GM18508 (cell line): ENCODE measurements at regions not wholly inside any gene's neighbourhood (a gene's known extent, or its start where the extent isn't known, plus 50 kb on each side); places are given as distances from the start of the nearest gene placed in this dataset.

Experiments
- ATAC-seq: cut with Tn5 transposase; IDR thresholded peaks from one replicate; pipeline ENCODE4 v1.9.1; 2021; ENCODE audit warnings: moderate number of reproducible peaks; ENCODE audit not compliant: insufficient read depth, unreplicated experiment

DNA sequence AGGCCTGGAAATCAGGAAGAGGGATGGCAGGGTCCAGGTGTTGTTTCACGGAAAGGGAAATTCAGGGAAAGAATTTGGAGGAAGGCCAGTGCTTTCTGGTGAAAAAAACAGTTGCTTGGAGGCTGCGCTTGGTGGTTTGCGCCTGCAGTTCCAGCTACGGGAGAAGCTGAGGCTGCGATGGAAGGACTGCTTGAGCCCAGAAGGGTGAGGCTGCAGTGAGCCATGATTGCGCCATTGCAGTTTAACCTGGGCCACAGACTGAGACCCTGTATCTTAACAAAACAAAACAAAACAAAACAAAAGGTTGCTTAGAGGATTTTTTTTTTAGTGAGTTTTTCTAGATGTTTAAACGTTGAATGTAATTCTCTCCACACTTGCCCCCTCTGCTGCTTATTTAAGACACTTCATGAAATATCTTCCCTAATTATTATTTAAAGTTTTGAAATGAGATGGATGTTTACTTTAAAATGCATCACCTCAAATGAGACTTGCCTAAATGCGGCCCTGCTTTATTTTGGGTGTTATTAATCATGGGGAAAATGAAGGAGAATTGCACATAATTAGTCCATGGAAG is 75.4 kb upstream of the TRPC4 start:
- no peak for ATAC-seq

DNA sequence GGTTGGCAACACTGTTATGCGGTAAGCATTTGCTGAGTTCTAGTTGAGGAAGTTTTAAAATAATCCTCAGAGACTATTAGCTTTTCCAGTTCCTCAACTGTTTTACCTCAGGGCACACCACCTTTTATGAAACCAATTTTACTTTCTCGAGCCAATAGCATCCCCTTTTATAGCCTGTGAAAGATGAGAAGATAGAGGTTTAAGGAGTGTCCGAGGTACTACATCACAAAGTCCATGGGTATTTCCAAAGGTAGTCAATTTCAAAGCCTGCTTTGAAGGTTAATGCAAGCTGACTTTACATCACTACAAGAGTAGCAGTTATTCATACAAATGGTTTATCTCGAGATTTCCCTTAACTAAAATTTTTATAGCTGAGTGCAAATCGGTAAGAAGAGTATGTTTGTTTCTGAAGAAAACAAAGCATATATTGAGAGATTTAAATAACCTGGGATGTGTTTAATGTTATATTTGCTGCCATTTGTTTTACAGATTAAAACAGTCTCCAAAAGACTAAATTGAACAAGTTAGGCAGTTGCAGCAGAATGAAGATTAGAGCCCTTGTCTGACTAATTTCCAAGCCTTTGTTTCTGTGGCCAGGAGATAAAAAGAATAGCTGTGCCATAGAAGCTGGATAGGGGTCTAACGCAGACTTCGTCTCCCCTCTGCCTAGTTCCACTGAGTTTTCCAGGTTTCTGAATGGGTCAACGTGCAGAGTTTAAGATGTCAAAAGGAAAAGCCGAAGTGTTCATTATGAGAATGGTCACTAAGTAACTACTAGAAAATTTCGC is 74.7 kb upstream of the TRPC4 start:
- no peak for ATAC-seq

DNA sequence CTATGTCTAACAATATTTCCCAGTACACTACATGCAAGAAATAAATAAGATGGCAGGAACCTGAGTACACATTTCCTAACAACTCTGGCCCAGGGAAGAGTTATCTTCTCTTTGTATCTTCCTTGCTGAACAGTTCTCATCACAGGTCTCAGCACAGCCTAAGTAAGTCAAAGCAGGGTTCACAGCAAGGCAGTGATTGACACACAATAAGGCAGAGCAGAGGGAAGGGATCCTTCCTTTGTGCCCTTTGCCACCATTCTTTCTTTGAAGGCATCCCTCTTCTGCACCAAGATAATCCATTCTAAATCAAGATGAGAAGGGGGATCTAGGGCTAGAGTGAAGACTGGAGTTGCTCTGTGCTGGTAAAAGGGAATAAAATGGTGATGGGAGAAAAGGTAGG is 73.4 kb upstream of the TRPC4 start:
- ATAC-seq = no peak

DNA sequence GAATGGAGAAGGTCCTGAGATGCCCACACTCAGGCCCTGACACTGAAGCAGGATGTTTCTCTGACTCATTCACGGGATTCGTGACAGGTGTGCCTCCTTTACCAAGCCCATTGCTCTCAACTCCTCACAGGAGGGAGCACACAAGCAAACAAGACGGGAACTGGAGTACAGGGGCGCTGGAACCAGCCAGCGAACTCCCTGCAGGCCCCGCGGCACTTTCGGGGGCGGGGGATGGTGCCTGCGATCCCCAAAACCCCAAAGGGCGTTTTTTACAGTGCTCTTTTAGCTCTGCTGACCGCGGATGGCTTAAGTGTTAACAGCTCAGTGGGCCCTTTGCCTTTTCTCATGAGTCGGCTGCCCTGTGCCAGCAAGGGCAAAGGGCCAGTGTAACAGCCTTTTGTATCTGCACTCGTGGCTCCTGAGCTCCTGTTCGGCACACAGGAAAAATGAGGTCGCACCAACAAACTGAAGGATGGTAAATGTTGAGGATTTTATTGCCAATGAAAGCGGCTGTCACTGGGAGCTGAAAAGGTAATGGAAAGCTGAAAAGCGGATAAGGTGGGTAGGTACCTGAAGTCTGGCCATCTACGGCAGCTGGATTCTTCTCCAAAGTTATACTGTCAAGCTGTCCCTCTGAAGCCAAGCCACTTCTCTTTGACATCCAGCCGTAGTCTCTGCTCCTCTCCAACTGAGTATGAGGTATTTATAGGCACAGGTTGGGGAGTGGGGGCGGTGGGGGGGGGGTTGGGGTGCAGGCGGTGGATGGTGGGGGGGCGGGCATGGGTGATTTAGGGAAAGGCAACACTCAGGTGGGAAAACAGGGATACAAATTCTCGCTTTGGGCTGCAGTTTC is 65.0 kb upstream of the TRPC4 start:
- ATAC-seq = no peak

DNA sequence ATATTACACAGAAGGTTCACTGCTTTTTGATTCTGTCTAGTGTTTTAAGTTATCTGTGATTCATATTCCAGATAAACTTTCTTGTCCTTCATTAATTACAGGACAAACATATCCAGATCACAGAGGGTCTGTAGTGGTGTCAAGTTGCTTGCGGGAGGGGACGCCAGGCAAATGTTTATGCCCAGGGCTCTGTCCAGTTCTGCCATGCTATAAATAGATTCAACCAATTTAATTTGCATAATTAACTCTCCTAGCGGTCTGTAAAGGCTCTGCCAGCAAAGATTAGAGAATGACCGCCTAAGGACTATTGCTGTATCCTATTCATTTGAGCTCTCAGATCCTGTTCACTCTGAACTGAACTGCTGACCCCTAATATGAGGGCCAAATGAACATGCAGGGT is 59.7 kb upstream of the TRPC4 start:
- no peak for ATAC-seq

DNA sequence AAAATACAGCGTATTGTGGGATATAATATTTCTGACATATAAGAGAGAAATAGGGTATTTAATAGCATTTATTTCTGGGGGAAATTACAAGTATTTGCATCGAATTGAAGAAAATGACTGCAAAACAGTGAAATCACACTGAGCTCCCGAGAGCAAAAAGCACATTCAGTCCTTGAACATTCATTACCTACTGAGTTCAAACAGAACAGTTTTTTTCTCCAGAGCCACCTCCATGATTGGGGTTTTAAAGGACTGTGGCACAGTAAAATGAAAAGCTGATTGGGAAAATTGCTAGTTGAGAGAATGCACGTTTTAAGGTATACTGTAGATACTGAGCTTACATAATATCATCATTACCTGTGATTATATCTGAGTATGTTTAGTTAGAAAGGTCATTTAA is 58.0 kb upstream of the TRPC4 start:
- ATAC-seq = no peak

DNA sequence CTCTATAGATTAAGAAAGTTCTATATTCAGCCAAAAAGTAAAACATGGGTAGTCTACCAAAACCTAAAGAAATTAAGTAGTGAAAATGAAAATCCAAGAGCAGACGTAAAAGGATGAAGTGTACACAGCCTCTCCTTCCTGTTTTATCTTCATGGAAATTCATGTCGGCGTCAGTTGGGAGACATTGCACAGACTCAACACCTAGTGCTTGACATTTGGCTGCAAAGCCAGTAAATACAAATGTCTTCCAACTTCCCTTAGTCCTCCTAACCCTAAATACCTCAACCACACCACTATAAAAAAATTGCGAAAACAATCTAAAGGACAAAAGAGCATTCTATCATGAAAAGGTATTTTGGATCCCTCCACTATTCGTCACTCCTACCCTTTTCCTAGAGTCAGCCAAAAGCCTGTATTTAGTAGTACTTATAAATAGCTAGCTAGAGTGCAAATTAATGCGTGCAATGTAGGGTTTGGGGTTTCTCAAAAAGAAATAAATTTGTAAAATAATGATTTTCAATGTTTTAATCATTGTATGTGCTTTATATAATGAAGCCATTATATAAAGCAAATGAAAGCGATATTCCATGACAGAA is 56.4 kb upstream of the TRPC4 start:
- ATAC-seq = no peak

DNA sequence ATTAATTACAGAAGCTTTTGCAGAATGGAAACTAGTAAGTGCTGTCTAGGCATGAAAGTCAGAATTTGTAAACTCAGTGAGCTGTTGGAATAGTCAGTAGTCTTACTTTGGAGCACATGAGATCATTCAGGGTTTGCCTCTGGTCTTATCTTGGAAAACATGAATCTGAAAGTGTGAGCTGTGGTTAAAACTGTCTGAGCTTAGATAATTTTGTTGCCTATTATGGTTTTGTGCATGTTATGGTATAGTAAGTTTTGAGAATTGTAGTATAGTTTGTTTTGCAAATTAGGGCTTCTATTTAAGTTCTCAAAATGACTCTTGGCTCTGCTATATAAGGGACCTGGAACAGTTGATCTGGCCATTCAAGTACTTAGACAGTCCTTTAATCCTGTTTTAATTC is 53.7 kb upstream of the TRPC4 start:
- no peak for ATAC-seq

DNA sequence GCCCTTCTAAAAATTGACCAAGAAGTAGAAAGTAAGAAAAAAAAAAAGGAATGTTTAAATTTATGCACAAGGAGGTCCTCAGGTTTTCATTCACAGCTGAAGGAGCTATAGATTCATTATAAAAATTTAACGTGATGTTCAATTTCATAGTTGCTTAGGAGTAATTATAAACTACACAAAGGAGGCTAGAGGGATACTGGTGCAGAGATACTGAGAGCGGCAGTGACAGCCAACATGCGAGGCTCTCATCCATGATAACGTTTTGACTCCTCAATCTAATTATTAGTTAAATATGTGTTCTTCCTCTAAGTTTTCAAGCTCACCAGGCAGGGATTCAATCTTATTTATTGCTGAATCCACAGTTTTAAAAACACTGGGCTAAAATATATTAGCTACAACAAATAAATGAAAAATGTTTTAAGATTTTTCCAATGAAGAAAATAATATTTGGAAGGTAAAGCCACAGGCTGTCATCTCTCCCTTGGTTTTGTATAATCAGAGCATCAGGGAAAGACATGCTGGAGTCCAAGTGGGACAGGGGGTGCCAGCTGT is 49.8 kb upstream of the TRPC4 start:
- ATAC-seq = no peak
